Forelimb muscle (tissue), 1 donor: ENCODE measurements at regions not wholly inside any gene's neighbourhood (a gene's known extent, or its start where the extent isn't known, plus 50 kb on each side); places are given as distances from the start of the nearest gene placed in this dataset.

Experiments used
- DNase-seq: peaks from one replicate; pipeline ENCODE4 v3.0.0-alpha.2; 2013; ENCODE audit warnings: low read depth

DNA sequence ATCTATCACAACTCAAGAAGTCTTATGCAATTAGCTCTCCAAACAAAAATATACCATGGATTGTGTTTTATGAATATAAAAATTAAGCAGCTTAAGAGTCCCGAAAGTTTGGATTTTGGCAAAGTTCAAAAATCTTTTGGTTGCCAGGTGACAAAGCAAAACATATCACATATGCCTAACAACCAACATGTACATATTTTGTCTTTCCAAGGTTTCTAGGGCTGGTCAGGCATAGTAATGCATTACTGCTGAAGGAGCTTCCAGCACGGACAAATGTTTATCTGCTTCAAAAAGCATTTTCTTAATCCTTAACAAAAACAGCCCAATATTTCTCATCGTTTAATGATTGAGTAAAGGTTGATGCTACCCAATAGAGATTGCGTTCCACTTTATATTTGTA lies 1327.1 kb upstream of the ZEB2 start:
- DNase-seq, result peak; percentile 70

DNA sequence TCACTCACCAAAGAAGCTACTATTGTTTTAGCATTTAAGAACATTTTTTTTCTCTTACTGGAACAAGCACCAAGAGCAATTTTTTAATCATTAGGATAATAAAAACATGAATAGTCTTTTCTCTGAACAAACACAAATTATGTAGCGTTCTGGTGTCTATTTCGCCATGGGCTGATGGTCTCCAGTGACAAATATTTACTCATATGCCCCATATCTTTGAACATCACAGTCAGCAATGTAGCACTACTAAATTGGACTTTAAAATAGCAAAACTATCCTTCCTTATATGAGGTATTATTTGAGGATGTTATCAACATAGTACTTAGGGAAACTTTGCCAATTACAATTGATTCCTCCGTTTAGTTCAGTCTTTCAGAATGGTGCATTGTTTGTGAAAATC lies 1326.0 kb upstream of the ZEB2 start:
- no peak for DNase-seq

GRCh38 chr2:145845207-145845894 lies 1325.4 kb upstream of the ZEB2 start:
- DNase-seq, result no peak

GRCh38 chr2:145841973-145842372 lies 1322.1 kb upstream of the ZEB2 start:
- no peak for DNase-seq

DNA sequence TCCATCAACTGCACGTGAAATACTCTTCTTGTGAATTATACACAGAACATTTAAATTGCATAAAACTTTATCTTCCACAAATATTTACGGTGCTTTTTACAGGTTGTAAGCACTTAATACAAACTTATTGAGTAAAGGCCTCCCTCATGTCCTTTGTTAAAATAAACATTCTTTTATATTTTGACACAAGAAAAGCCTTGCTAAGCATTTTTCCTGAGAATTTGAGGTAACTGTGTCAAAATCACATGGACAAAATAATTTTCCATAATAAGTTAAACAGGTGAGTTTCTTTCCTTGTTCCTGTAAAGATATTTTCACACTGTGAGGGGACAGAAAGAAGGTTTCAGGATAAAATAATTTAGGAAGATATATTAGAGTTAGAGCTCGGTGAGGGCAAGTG lies 1317.1 kb upstream of the ZEB2 start:
- DNase-seq, result no peak

GRCh38 chr2:145835665-145836064 lies 1315.7 kb upstream of the ZEB2 start:
- no peak for DNase-seq

DNA sequence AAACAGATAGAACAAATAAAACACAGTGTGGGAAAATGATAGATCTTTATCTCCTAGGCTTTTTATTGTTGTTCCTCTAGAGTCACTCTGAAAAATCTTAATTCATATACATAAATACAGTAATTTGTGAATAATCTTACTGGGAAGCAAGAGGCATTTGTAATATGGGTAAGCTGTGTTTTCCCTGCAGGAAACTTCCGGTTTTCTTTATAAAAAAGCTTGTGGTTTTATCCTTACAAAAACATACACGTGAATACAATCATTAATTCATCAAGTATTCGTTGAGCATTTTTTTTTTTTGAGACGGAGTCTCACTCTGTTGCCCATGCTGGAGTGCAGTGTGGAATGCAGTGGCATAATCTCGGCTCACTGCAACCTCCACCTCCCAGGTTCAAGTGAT lies 1312.8 kb upstream of the ZEB2 start:
- no peak for DNase-seq

GRCh38 chr2:145829931-145830330 lies 1310.0 kb upstream of the ZEB2 start:
- no peak for DNase-seq

DNA sequence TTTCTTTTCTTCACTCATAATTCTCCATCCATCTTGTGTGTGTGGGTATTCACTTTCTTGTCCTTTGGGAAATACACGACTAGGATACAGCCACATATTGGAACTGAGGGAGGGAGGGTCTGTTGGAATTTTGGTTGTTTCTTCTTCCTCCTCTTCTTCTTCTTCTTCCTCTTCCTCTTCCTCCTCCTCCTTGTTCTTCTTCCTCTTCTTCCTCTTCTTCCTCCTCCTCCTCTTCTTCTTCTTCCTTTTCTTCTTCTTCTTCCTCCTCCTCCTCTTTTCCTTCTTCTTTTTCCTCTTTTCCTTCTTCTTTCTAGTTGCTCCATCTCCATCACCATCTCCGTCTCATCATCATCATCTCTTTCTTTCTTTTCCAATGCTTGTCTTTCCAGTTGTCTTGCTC lies 1307.3 kb upstream of the ZEB2 start:
- DNase-seq, result no peak

DNA sequence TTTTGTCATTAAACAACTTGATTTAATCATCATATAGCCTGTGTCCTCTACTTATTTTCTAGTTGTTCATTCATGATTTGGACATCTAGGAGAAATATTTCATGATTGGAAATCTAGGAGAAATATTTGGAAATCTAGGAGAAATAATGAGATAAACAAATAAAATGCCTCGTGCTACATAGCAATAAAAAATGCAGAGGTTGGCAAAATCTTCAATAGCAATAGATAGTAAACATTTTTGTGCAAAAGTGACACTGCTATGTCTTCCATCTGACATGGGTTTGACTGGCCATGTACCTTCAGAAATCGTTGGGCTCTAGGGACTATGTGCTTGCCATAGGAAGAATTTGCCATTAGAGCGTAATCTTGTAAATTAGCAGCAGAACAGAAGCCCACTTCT lies 1304.5 kb upstream of the ZEB2 start:
- no peak for DNase-seq

GRCh38 chr2:145822892-145823534 lies 1303.1 kb upstream of the ZEB2 start:
- no peak for DNase-seq

GRCh38 chr2:145820651-145821050 lies 1300.7 kb upstream of the ZEB2 start:
- no peak for DNase-seq

DNA sequence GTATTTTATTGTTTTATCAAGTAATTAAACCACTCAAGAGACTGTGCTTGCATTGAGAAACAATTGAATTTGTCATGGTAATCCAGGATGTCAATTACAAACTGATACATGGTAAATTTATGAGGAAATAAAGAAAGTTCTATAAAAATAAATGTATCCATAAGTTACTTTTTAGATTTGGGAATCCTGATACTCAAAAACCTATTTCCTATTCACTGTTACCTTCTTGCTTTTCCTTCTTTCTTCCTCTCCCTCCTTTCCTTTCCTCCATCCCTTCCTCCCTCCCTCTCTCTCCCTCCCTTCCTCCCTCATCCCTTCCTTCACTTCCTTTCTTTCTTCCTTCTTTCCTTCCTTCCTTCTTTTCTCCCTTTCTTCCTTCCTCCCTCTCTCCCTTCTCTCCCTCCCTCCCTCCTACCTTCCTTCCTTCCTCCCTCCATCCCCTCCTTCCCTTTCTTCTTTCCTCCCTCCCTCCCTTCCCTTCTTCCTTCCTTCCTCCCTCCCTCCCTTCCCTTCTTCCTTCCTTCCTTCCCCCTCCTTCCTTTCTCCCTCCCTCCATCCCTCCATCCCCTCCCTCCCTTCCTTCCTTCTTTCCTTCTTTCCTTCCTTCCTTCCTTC lies 1299.1 kb upstream of the ZEB2 start:
- no peak for DNase-seq

- DNase-seq, result no peak
Measured at GRCh38 chr2:145815933-145816332, 1296.0 kb upstream of the ZEB2 start.

DNA sequence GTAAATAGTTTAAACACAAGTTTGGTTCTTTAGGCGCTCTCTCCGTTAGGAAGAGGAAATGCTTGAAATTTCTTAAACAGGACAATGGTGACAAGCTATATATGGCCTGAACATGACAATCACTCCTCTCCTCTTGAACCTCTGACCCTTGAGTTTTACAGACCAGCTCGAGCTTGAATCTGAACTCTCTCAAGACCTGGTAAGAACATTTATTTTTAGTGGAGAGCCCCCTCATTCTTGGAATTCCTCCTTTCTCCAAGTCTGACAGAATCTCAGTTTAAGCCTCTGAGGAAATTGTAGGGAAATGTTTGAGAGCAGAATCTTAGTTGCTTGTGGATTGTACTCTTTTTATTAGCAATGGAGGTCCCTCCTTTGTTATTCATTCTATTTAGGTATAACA lies 1293.6 kb upstream of the ZEB2 start:
- no peak for DNase-seq

- DNase-seq, result no peak
Measured at GRCh38 chr2:145812165-145812554, 1292.2 kb upstream of the ZEB2 start.

- DNase-seq, result no peak
Measured at GRCh38 chr2:145811276-145812164, 1291.6 kb upstream of the ZEB2 start.

GRCh38 chr2:145807968-145808367 lies 1288.0 kb upstream of the ZEB2 start:
- no peak for DNase-seq

DNA sequence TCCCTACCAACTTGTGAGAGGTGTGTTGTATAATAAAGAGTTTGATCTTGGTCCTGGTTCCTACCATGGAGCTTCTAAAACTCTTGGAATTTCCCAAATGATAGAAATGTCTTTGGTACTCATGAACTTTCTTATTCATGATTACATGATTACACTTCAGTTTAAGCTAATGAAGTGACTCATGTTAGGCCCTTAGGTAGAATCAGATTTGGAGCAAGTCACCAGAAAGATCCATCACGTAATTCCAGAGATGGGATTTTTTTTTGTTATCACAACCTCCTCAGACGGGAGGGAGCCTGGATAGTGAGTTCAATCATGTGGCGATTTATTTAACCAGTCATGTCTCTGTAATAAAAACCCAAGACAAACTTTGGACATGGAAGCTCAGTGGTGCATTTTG lies 1287.6 kb upstream of the ZEB2 start:
- no peak for DNase-seq

GRCh38 chr2:145806546-145806945 lies 1286.6 kb upstream of the ZEB2 start:
- no peak for DNase-seq

DNA sequence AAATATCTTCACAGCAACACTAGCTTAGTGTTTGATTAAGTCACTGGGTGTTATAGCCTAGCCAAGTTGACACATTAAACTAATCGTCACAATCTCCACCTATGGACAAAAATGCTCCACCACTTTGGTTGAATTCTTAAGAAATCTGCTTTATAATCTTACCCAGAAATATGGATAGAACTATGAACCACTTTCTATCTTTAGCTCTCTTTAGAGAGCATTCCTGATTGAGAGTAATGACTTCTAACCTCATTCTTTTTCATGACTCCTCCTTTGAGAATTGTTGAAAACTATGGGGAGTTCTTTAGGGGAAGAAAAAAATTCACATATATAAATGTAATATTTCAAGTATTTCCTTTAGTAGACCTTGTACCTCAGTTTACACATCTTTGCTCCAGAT lies 1282.2 kb upstream of the ZEB2 start:
- DNase-seq, result no peak

DNA sequence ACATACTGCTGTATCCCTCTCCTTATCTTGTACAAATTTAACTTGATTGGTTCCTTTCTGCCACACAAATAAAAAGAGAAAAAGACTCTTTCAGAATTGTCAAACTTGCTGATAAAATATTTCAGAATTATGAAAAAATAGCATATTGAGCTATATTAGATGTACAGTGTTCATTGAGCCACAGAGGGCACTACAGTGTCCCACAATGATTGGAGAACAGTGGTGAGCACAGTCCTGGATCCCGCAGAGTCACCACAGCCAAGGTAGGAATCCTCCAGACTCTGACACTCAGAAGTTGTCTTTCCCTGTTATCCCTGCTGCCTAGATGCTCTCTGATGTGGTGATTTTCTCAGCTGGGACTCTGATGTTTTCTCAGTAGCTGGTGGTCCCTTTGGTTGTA lies 1281.3 kb upstream of the ZEB2 start:
- no peak for DNase-seq
